Suppressor macrophage (primary cell): ENCODE measurements at regions not wholly inside any gene's neighbourhood (a gene's known extent, or its start where the extent isn't known, plus 50 kb on each side); places are given as distances from the start of the nearest gene placed in this dataset.

Experiments
- DNase-seq, 4 experiments: peaks; one replicate each; pipeline ENCODE4 v3.0.0-alpha.2; 2020 to 2022

DNA sequence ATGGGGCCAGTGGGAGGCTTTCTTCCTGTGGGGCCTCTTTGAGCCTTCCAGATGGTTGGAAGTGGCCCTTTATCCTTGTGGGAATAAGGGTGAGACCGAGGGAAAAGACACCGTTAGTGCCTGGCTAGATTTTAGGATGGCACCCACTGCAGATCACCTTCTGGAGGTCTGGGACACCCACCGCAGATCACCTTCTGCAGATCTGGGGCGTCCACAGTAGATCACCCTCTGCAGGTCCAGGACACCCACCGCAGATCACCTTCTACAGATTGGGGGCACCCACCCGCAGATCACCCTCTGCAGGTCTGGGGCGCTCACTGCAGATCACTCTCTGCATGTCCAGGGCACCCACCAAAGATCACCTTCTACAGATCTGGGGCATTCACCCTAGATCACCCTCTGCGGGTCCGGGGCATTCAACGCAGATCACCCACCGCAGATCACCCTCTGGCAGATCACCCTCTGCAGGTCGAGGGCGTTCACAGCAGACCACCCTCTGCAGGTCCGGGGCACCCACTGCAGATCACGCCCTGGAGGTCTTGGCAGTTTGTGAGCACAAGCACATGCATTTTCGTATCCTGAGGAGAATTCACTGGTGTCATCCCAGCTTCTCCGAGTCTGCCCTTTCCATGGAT is 153.4 kb upstream of the TSHZ3 start:
- DNase-seq = no peak

DNA sequence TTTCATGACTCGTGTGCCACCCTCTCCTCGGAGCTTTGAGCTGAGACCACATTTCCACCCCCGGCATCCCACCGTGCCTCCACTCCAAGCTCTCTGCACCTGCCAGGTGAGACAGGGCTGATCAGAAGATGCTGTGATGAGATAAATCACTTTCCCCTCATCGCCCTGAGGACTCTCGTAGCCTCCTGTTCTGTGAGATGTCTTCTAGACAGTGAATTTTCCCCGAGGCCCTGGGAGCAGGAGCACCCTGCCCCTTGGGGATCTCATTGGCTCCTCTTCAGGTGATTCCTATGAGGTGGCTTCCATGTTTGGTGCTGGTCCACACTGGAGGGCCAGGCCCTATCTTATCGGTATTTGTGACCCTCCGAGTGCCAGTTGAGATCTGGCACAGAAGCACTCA is 154.0 kb upstream of the TSHZ3 start:
- DNase-seq = no peak

DNA sequence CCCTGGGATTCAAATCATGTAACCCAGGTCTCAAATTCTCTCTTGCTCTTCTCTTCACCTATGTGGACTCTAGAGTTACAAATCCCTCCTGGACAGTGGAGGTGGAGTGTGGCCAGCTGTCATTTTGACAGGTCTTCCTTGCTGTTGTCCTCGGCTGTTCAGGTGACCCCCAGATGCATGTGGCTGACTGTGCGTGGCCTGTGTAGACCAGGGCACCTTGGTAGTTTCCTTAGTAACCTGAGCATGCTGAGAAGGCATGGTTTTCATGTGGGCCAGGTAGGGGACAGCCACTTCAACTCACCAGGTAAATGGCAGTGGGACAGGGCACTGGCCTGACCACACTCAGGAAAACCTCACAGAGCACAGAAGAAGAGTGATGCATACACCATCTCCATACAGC is 155.0 kb upstream of the TSHZ3 start:
- DNase-seq = no peak

DNA sequence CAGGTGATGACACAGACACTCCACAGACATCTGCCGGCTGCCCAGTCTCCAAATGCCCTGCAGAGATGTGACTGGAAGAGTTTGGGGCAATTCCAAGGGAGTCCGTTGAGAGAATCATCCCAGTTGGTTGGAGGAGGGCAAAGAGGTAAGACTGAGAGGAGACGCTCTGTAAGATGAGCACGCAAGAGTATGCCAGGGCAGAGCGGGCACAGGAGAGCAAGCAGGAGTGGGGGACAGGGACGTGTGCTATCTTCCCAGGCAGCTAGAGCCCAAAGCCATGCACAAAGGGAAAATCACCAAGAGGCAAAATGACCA is 156.3 kb upstream of the TSHZ3 start:
- DNase-seq = no peak

DNA sequence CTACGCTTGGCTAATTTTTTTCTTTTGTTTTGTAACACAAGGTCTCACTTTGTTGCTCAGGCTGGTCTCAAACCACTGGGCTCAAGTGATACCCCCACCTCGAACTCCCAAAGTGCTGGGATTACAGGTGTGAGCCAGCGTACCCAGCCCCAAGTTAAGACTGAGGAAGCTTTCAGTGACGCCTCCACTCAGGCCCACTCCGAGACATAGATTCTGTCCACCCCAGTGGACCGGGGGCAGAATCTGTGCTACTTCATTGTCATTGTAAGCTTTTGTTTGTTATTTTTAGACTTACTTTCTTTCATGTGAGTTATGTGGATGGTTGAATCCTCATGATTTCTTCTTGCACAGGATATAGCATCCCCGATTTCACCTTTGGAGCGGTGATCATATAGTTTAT is 156.9 kb upstream of the TSHZ3 start:
- DNase-seq = no peak

DNA sequence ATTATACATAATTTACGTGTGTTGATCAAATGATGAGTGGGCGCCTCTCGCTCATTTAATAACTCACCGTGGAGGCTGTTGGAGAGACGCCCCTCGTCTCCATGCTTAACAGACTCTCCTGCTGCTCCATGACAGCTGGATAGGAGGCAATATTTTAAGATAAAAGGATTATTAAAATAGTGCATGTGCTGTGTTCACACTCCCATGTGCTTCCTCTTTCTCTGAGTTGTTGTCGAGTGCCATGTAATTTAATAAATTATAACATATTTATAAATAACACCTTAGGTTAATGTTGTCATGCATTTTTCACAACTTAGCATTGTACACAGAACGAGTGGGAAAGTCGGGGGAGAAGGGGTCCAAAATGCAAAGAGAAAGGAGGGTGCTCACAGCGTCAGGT is 161.4 kb upstream of the TSHZ3 start:
- DNase-seq = no peak

DNA sequence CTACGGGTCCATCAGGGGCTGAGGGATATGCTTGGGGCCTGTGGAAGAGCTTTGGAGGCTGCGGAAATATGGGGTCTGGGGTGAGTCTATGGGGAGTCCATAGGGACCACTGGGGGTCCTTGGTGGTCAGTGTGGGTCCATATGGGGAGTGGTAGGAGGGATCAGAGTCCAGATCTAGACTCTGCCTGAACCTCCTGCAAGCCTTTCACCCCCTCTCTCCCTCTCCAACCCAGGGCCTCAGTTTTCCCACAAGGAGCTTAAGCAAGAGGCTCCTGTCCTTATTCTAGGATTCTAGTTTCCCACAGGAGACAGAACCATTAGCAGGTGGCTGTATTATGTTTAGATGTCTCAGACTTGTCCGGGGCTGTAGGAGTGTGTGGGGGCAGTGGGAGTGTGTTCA is 161.9 kb upstream of the TSHZ3 start:
- no peak for DNase-seq

DNA sequence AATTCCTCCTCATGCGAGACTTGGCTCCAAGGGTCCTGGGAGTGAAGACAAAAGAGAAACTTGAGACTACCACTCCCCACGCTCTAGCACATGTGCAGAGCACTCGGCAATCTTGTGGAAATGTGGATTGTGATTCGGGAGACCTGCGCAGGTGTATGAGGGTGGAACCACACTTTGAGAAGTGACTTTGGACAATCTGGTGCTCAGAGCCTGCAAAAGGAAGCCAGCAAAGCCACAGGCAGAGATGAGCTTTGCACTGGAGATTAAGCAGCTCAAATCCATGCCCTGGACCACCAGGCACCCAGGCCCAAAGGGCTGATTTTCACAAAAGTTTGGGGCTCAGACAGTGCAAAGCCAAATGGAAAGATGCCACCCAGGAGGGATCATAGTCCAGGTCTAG is 162.5 kb upstream of the TSHZ3 start:
- DNase-seq = no peak

DNA sequence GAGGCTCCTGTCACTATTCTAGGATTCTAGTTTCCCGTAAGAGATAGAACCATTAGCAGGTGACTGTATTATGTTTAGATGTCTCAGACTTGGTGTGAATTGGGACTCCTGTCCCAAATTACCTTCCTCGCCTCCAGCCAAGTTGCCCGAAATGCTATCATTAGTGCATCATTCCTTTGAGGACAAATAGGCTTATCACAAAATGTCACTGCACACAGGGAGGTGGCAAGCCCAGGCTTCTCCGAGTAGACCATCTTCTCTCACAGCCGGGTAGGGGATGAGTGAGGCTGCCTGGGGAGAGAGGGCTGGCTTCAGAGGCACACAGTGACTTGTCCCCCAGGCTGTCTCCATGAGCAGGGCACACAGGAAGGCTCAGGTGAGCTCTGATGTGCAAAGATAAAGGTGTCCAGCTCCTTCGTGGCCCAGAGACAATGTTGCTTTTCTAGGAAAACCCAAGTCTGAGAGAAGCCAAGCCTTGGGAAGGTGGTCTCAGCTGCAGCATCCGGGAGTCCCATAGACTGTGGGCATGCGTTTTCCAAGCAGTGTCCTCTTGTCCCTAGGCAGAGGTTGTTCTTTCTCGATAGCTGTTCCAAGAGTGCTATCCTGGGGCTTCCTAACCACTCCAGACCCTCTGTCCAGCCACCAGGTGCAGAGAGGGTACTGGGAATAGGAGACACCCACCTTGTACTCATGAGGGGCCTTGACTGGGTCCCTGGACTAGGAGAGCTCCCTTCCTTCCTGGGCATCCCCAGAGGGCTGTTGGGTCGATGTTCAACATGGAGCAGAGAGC is 163.1 kb upstream of the TSHZ3 start:
- DNase-seq = no peak

DNA sequence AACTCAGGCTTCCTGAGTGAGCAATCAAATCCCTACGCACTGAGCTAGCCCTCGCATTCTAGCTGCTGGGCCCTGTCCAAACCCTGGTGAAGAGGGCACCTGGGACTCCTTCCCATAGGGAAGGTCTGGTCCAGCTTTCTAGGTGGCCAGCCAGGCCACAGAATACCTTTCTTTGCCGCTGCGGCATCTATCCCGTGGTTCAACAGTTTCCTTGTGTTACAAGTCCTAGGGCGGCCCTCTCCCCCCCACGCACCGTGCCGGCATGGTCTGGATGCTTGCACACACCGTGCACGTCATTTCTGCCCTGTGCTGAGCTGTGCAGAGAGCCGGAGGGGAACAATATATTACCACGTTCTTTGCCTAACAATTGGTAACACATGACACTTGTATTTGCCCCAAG is 164.6 kb upstream of the TSHZ3 start:
- DNase-seq = no peak

DNA sequence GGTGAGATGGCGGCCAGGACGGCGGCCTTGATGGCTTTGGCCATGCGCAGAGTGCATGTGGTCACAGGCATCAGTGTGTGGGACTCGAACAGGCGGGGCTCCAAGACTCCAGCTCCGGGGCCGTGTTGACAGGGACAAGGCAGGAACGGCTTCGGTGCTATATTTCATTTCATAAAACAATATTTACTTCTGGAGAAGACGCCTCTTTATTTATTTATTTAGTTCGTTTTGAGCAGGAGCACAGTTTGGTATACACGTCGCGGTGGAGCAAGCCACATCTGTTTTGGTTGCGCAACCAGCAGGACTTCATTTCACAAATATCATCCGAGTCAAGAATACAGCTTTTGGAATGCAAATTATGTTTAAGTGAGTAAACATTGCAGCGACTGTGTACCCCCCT is 166.7 kb upstream of the TSHZ3 start:
- DNase-seq = no peak

DNA sequence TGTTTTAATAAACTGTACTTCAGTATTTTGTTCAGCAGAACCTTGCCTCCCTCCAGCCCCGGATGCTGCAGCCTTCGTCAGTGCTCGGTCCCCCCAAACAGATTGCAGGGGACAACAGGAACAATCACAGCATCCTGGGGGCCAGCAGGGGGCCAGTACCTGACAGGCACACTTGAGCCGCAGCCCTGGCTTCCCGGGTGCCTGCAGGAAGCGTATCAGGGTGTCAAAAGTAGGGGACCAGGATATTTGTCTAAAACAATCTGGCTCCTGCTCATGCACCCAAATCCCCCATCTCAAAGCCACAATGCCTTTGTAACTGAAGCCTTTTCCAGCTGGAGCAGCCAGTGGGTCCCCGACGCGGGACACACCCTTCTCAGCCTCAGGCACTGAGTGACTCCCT is 167.5 kb upstream of the TSHZ3 start:
- DNase-seq = no peak

DNA sequence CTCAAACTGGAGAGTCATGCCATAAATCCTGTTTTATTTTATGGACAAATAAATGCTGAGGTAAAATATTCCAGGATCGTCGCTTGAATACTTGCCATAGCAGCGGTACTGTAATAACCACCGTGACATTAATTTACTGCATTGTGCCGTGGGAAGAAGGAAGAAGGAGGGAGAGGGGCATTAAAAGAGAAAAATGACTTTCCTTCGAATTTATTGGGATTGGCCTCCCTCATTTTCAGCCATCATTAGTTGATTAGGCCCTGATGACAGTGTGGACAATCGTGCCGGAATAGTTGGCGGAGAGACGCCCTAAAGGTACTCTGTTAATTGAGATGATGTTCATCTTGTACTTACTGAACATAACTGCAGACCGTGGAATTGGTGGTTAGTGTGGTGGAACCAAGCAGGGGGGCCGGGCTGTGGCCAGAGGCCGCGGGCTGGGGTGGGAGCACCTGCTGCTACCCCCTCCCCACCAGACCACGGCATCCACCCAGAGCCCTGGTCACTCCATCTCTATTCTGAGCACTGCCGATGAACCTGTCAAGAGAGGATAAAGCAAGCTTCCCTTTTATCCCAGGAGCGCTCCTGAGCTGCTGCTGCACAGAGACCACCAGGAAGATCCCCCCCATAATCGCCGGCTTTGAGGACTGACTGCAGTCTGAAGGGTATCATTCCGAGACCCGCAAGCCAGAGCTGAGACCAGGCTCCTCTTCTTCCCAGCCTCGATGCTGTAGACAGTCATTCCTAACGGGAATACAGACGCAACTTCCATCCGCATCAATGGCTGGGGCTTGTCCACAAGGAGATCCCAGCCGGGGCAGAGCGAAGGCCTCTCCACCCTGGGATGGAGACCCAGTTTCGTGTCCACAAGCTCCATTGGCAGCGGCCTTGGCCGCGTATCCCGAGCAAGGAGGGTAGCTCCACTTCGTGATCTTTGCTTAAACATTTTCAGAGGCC is 168.3 kb upstream of the TSHZ3 start:
- DNase-seq = no peak

DNA sequence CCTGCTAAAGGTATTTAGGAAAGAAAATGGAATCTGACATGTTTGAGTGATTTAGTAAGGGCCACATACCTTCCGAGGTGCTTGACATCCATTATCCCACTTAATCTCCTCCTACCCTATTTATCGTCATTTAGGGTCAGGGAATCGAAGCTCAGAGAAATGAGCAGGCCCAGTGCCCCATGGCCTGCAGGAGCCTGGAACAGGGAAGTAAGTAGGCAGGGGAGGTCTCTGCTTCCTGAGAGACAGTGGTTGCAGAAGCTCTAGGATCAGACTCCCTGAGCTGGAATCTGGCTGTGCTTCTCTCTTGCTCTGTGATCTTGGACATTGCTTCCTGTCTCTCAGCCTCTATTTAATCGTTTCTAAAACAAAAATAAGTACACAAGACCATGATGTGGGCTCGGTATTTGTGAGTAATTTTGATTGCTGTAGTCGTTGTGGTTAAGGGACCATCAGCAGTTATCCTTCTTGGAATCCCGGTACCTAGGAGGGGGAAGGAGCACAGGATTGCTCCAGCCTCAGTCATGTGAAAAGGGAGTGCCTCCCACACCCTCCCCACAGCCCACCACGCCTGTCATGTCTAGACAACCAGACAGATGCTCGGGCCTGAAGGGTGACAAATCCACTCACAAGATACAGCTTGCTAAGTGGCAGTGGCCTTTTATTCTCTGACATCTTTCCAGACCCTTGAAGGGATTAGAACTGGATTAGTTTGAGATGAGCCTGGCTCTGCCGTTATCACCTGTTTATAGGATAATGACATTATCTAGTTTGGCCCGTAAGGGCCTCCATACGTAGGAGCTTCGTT is 169.2 kb upstream of the TSHZ3 start:
- no peak for DNase-seq

DNA sequence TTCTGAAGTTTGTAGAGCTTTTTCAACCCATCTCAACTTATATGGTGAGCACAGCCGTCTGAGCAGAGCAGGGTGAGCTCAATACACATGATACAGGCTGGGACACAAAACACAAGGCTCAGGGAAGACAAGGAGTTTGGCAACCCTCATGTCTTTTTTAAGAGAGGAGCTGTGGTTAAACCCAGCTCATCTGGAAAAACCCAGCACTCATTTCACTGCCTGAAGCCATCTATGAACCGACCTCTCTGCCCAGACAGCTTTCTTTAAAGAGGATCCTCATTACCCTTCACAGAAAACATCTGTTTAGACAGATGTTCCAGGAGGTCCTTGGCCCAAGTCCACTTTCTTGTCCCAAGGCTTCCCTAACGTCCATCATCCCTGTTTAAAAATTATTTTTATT is 170.0 kb upstream of the TSHZ3 start:
- DNase-seq = no peak

DNA sequence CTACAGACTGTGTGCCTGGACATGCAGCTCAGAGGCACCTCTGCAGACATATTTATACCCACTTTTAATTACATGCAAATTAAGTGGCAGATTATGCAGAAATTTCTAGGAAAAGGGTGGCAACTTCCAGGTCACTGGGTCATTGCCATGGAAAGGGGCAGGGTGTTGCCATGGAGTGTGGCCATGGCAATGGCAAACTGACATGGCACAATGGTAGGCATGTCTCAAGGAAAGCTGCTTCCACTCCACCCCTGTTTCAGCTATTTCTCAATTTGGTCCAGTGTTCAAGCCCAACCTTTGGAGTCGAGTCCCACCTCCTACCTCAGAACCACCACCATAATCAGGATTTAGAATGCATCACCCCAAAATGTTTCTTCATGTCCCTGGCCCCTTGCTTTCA is 170.7 kb upstream of the TSHZ3 start:
- DNase-seq = no peak

DNA sequence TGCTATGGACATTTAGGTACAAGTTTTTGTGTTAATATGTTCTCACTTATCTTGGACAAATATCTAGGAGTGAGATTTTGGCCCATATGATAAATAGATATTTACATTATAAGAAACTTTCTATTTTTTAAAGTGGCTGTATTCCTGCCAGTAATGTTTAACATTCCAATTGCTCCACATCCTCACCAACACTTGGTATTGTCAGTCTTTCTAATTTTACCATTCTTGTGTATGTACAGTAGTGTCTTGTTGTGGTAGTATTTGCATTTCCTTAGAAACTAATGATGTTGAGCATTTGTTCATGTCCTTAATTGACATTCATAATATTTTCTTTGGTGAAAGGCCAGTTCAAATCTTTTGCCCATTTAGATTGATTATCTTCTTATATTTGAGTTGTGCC is 171.4 kb upstream of the TSHZ3 start:
- DNase-seq = no peak

DNA sequence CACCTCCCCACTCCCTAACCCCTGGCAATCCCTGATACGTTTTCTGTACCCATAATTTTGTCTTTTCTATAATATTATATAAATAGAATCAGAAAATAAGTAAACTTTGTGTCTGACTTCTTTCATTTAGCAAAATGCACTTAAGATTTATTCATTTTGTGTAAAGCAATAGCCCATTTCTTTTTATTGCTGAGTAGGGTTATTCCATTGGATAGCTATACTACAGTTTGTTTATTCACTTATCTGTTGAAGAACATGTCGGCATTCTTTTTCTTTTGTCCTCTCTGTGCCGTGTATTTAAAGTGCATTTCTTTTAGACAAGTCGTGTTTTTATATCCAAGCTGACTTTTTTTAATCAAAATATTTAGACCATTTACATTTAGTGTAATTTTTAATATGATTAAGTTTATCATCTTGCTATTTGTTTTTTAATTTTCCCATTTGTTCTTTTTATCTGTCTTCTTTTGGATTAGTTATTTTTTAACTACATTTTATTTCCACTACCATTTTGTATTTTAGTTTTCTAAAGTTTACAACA is 176.4 kb upstream of the TSHZ3 start:
- no peak for DNase-seq

DNA sequence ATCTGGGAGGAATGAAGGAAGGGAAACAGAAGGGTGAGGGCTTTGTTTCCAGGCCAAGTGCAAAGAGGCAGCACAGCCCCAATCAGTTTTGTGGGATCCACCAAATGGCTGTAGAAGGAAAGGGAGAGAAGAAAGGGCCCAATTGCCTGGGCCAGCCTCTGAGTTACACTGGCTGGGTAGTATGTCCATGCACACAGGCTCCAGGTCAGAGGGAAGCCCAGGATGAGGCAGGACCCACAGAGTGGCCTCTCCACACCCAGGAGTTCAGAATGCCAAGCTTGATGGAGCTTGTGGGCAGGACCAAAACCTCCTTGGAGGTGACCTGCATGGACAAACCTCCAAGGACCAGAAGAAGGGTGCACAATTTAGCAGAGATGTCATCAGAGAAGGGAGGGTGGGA is 178.2 kb upstream of the TSHZ3 start:
- no peak for DNase-seq

DNA sequence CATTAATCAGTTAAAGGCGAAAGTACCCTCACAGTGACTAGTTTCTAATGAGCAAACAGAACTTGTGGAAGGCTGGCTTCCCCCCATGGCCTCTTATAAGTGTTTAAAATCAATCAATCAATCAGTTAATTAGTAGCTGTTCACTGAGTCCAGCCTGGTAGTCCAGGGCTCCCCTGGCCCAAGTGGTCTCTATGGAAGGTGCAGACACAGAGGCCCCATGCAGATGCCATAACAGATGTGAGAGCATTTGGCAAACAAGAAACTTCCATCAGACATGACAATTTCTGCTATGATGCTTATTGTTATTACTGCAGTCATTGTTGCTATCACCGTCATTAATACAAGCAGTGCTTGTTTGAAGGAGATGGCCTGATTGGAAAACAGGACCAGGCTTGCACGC is 179.0 kb upstream of the TSHZ3 start:
- DNase-seq = no peak

DNA sequence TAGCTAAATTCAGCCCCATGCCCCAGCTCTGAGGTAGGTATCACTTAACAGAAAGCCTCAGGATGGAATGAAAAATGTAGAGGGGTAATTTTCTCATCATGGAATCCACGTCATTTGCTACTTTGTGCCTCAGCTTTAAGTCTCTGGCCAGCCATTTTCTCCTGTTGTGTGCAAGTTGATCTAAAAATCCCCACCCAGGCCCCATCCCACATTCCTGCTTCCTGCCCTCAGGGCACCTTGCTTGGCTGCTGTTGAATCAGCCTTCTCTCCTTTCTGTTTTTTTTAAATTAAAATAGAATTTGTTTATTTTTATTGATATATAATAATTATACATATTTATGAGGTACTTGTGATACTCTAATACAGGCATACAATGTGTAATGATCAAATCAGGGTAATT is 179.9 kb upstream of the TSHZ3 start:
- no peak for DNase-seq

DNA sequence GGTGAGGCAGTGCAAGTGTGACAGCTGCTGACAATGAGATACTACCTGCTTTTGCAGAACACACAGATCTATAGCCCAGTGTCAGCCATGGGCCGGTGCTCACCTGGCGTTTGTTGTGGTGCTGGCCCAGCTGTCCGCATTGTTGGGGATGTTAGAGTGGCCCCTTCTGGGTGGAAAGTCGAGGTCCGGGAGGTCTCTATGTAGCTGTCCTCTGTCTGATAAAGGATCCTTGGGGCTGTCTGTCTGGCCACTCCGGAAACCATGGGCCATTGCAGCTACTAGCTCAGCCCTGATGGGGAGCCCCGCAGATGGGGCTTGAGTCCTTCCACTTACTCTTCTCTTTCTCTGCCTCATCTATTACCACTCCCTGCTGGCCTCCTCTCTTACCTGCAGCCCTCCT is 181.5 kb upstream of the TSHZ3 start:
- no peak for DNase-seq

DNA sequence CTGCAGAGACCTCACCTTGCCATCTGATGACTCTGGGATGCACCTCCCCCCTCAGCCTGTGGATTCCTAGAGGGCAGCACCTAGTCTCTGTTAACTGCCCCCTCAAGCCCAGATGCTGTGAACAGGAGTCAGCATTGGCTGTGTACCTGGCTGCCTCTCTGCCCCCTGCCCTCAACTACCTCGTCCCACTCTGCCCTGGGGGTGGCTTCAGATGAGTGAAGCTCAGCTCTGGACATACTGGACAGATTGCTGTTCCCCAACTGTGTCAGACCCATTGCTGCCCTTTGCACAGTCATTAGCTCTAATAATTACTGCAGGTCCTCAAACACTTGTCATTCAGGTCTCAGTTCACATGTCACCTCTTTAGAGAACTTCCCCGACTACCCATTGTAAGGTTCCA is 182.1 kb upstream of the TSHZ3 start:
- no peak for DNase-seq
